Endothelial cell of umbilical vein (primary cell): ENCODE measurements at regions not wholly inside any gene's neighbourhood (a gene's known extent, or its start where the extent isn't known, plus 50 kb on each side); places are given as distances from the start of the nearest gene placed in this dataset.

Experiments used
- BruUV-seq: library from RNA; stranded (reverse); fragments of 400-500 nt; replicated peaks from 2 replicates; lab custom pipeline; 2021; lab: Mats Ljungman, UMichigan
- CTCF ChIA-PET: fragments of 300-600, 350-600 bp; sonication (Branson Sonifier 250); formaldehyde crosslinking; loops from one replicate; lab custom pipeline; 2021; ENCODE audit warnings: antibody characterized with exemption, inconsistent platforms; lab: Charles Lee
- POLR2A ChIA-PET: fragments of 300-600, 350-600 bp; sonication (Branson Sonifier 250); formaldehyde crosslinking; loops from one replicate; lab custom pipeline; 2021; ENCODE audit warnings: antibody characterized with exemption, inconsistent platforms; lab: Charles Lee
- DNase-seq: peaks from one replicate; pipeline ENCODE4 v3.0.0-alpha.2; 2011; ENCODE audit warnings: low read depth, low spot score
- FAIRE-seq: peaks from 2 replicates; lab custom pipeline; 2011; peaks lifted over from hg19 to GRCh38; lab: Jason Lieb, UNC
- H2AFZ ChIP-seq: 2 replicates; pipeline ENCODE4 v1.6.0; 2012; ENCODE audit warnings: low read depth, low read length, control low read depth, inconsistent platforms
- H3K27ac ChIP-seq: 2 replicates; pipeline ENCODE4 v1.5.1; 2011; ENCODE audit warnings: low read depth, mild to moderate bottlenecking, control low read depth, low read length, moderate library complexity; ENCODE audit not compliant: insufficient read depth
- H3K27me3 ChIP-seq, 2 experiments: 2 replicates each; pipeline versions ENCODE4 v1.6.0 to v1.6.1; 2011; ENCODE audit warnings: low read length in 2 of 2, mixed read lengths in 1 of 2; ENCODE audit not compliant: control insufficient read depth in 2 of 2, insufficient read depth in 2 of 2
- H3K36me3 ChIP-seq, 2 experiments: 2 replicates in 1 of 2; 3 replicates in 1 of 2; pipeline ENCODE4 v1.5.1; 2011; ENCODE audit warnings: low read length in 2 of 2, mild to moderate bottlenecking in 1 of 2, moderate library complexity in 1 of 2; ENCODE audit not compliant: control insufficient read depth in 2 of 2, insufficient read depth in 2 of 2; ENCODE audit errors: extremely low read depth in 1 of 2
- H3K4me1 ChIP-seq: 3 replicates; pipeline ENCODE4 v1.5.1; 2011; ENCODE audit warnings: mild to moderate bottlenecking, low read length; ENCODE audit not compliant: control insufficient read depth, insufficient read depth; ENCODE audit errors: extremely low read depth
- H3K4me2 ChIP-seq: 2 replicates; pipeline ENCODE4 v1.6.1; 2011; ENCODE audit warnings: low read length, control low read depth, mixed read lengths; ENCODE audit not compliant: insufficient read depth
- H3K4me3 ChIP-seq, 3 experiments: fragments of 200-600 bp in 1 of 3; sonication (generic), shearing (Covaris generic) in 1 of 3; replicated peaks in 1 of 3; 2 replicates each; pipeline ENCODE4 v1.5.1; 2011 to 2016; ENCODE audit warnings: control low read depth in 3 of 3, low read length in 3 of 3, mild to moderate bottlenecking in 2 of 3, inconsistent platforms in 1 of 3, low read depth in 1 of 3, moderate library complexity in 1 of 3; ENCODE audit not compliant: insufficient read depth in 1 of 3
- H3K79me2 ChIP-seq: 2 replicates; pipeline ENCODE4 v1.6.0; 2012; ENCODE audit warnings: low read length, inconsistent platforms; ENCODE audit not compliant: control insufficient read depth, insufficient read depth
- H3K9ac ChIP-seq: replicated peaks from 2 replicates; pipeline ENCODE3; 2011; ENCODE audit warnings: low read length, control low read depth; ENCODE audit not compliant: insufficient read depth; ENCODE audit errors: extremely low read depth
- H3K9me1 ChIP-seq: replicated peaks from 3 replicates; pipeline ENCODE4 v1.6.0; 2011; ENCODE audit warnings: mild to moderate bottlenecking, low read length; ENCODE audit not compliant: control insufficient read depth, insufficient read depth; ENCODE audit errors: extremely low read depth
- H3K9me3 ChIP-seq: replicated peaks from 2 replicates; pipeline ENCODE4 v1.5.1; 2012; ENCODE audit warnings: low read length, inconsistent platforms; ENCODE audit not compliant: control insufficient read depth, insufficient read depth
- H4K20me1 ChIP-seq: replicated peaks from 2 replicates; pipeline ENCODE3; 2011; ENCODE audit warnings: mild to moderate bottlenecking, low read length; ENCODE audit not compliant: control insufficient read depth, insufficient read depth; ENCODE audit errors: extremely low read depth
- CTCF ChIP-seq, 2 donors: IDR thresholded peaks; 1 replicate in 1 of 2; 2 replicates in 1 of 2; pipeline ENCODE4 v1.5.1; 2011; ENCODE audit warnings: low read length in 2 of 2, mild to moderate bottlenecking in 2 of 2, moderate library complexity in 2 of 2, control low read depth in 1 of 2, inconsistent platforms in 1 of 2, low read depth in 1 of 2; ENCODE audit not compliant: insufficient read depth in 1 of 2; ENCODE audit errors: extremely low read depth in 1 of 2
- EZH2 ChIP-seq: IDR thresholded peaks from 2 replicates; pipeline ENCODE4 v1.6.1; 2012; ENCODE audit warnings: borderline replicate concordance, low read depth, mild to moderate bottlenecking, moderate library complexity, low read length, inconsistent platforms; ENCODE audit not compliant: severe bottlenecking
- FOS ChIP-seq: IDR thresholded peaks from 2 replicates; pipeline ENCODE4 v1.6.1; 2011; ENCODE audit warnings: mild to moderate bottlenecking, low read length, moderate library complexity, borderline replicate concordance; ENCODE audit not compliant: insufficient read depth
- GATA2 ChIP-seq: IDR thresholded peaks from 2 replicates; pipeline ENCODE4 v1.7.0; 2011; ENCODE audit warnings: low read depth, mild to moderate bottlenecking, moderate library complexity, mixed read lengths, low read length; ENCODE audit not compliant: insufficient read length, insufficient read depth
- JUN ChIP-seq: IDR thresholded peaks from 2 replicates; pipeline ENCODE4 v1.6.1; 2011; ENCODE audit warnings: borderline replicate concordance, low read depth; ENCODE audit not compliant: insufficient read length, insufficient read depth
- MAX ChIP-seq: IDR thresholded peaks from 2 replicates; pipeline ENCODE4 v1.6.1; 2011; ENCODE audit not compliant: insufficient read depth, insufficient read length
- MYC ChIP-seq: IDR thresholded peaks from one replicate; pipeline ENCODE4 v1.6.1; 2011; ENCODE audit warnings: mild to moderate bottlenecking, low read depth, low read length
- POLR2A ChIP-seq: IDR thresholded peaks from 2 replicates; pipeline ENCODE4 v1.6.1; 2012; ENCODE audit warnings: low read depth, mild to moderate bottlenecking, control low read depth, low read length
- POLR2AphosphoS5 ChIP-seq: IDR thresholded peaks from 2 replicates; pipeline ENCODE4 v1.6.1; 2012; ENCODE audit warnings: low read depth, mild to moderate bottlenecking, control low read depth, low read length, moderate library complexity; ENCODE audit not compliant: insufficient read depth
- dilution Hi-C: fragments of 300-500 bp; cut with MboI; formaldehyde crosslinking; loops from one replicate; pipeline ENCODE4 v1.15.0; 2019; ENCODE audit warnings: low sequenced_read_pairs; ENCODE audit not compliant: extremely low pct_ligation_motif_present
- intact Hi-C: fragments of 100-400 bp; cut with micrococcal nuclease; formaldehyde crosslinking; loops from one replicate; pipeline ENCODE4 v1.10.0; 2022

GRCh38 chr5:112653638-112654205 lies 84.0 kb upstream of the APC start:
- CTCF ChIA-PET = interaction anchor here (1.3 kb wide), 1 partner anchor 56 kb away, joined by 3 read pairs; no protein-coding TSS in a partner anchor
- no peak for TF ChIP-seq POLR2AphosphoS5
- no peak for TF ChIP-seq MAX
- no peak for TF ChIP-seq JUN
- no peak for TF ChIP-seq MYC
- TF ChIP-seq EZH2 = no peak
- no peak for TF ChIP-seq GATA2
- no peak for TF ChIP-seq CTCF (IDR thresholded peaks at IDR 0.05; ENCODE audit: extremely low read depth in 1 of 2, insufficient read depth in 1 of 2, low read depth in 1 of 2, low read length in 2 of 2)
- no peak for TF ChIP-seq FOS
- no peak for TF ChIP-seq POLR2A
- dilution Hi-C loops = no loop called here

More at GRCh38 chr5:112653638-112654205, 84.0 kb upstream of the APC start:
- H3K4me1 ChIP-seq = no peaks in the 10 kb centered on the region
- H3K9me1 ChIP-seq = no peaks in the 10 kb centered on the region
- H3K27ac ChIP-seq = no peak overlapping the region
- no peak overlapping the region for H2AFZ ChIP-seq
- BruUV-seq = no TSS peak
- DNase-seq = no peak
- no peak overlapping the region for H3K4me3 ChIP-seq
- no peaks in the 10 kb centered on the region for H4K20me1 ChIP-seq
- POLR2A ChIA-PET = no interaction called here
- no peaks in the 10 kb centered on the region for H3K36me3 ChIP-seq
- H3K9me3 ChIP-seq = no peaks in the 10 kb centered on the region
- H3K79me2 ChIP-seq = no peaks in the 10 kb centered on the region
- intact Hi-C loops = no loop called here
- FAIRE-seq = no peak
- H3K4me2 ChIP-seq = no peak overlapping the region
- H3K9ac ChIP-seq = no peak overlapping the region
- peaks cover 0 to 4% of the 10 kb centered on the region in 2 experiments for H3K27me3 ChIP-seq
